IMR-90 (cell line): ENCODE measurements at regions not wholly inside any gene's neighbourhood (a gene's known extent, or its start where the extent isn't known, plus 50 kb on each side); places are given as distances from the start of the nearest gene placed in this dataset.

Experiments
- ATAC-seq: fragments of 200-7000 bp; cut with Tn5 transposase; 2 replicates; pipeline ENCODE4 v1.9.1; 2020; ENCODE audit warnings: low read depth, mild to moderate bottlenecking, moderate library complexity
- BruUV-seq: library from RNA; stranded (reverse); fragments of 400-500 nt; replicated peaks from 2 replicates; lab custom pipeline; 2021; lab: Mats Ljungman, UMichigan
- CTCF ChIA-PET: fragments of 300-600 bp; formaldehyde crosslinking; extraction: SDS; loops from one replicate; lab custom pipeline; 2021; ENCODE audit warnings: antibody characterized with exemption; lab: Yijun Ruan, JAX
- POLR2A ChIA-PET: fragments of 300-600 bp; sonication (Branson Sonifier 250); formaldehyde crosslinking; loops from one replicate; lab custom pipeline; 2022; ENCODE audit warnings: antibody characterized with exemption; ENCODE audit not compliant: unreplicated experiment; lab: Charles Lee
- DNase-seq: peaks from one replicate; pipeline ENCODE4 v3.0.0; 2013
- H2AFZ ChIP-seq: replicated peaks from 2 replicates; pipeline ENCODE3; 2013; ENCODE audit warnings: low read length, mild to moderate bottlenecking; ENCODE audit not compliant: poor library complexity
- H2AK5ac ChIP-seq: 2 replicates; pipeline ENCODE4 v1.6.1; 2013; ENCODE audit warnings: low read depth, low read length, inconsistent platforms
- H2AK9ac ChIP-seq: replicated peaks from 2 replicates; pipeline ENCODE3; 2013; ENCODE audit warnings: mild to moderate bottlenecking, low read depth, low read length, moderate library complexity; ENCODE audit not compliant: poor library complexity
- H2BK120ac ChIP-seq: 2 replicates; pipeline ENCODE4 v1.6.1; 2013; ENCODE audit warnings: low read depth, low read length, inconsistent platforms
- H2BK15ac ChIP-seq: 3 replicates; pipeline ENCODE4 v1.6.1; 2013; ENCODE audit warnings: low read depth, low read length, inconsistent platforms
- H2BK20ac ChIP-seq: 2 replicates; pipeline ENCODE4 v1.6.1; 2013; ENCODE audit warnings: low read depth, mild to moderate bottlenecking, inconsistent platforms, low read length, moderate library complexity
- H2BK5ac ChIP-seq: 2 replicates; pipeline ENCODE4 v1.6.1; 2013; ENCODE audit warnings: mild to moderate bottlenecking, low read depth, low read length, inconsistent platforms; ENCODE audit not compliant: poor library complexity, severe bottlenecking
- H3K14ac ChIP-seq: replicated peaks from 2 replicates; pipeline ENCODE4 v1.6.1; 2013; ENCODE audit warnings: low read depth, low read length, inconsistent platforms
- H3K18ac ChIP-seq: 2 replicates; pipeline ENCODE4 v1.6.1; 2013; ENCODE audit warnings: low read depth, low read length, control low read depth
- H3K23ac ChIP-seq: 2 replicates; pipeline ENCODE4 v1.6.1; 2013; ENCODE audit warnings: low read depth, low read length, inconsistent platforms
- H3K27ac ChIP-seq: 2 replicates; pipeline ENCODE4 v1.5.1; 2013; ENCODE audit warnings: mild to moderate bottlenecking, control low read depth, low read length; ENCODE audit not compliant: insufficient read depth
- H3K27me3 ChIP-seq: 2 replicates; pipeline ENCODE4 v1.6.1; 2013; ENCODE audit warnings: low read length; ENCODE audit not compliant: control insufficient read depth, insufficient read depth
- H3K36me3 ChIP-seq: 2 replicates; pipeline ENCODE4 v1.6.1; 2013; ENCODE audit warnings: low read length, mixed read lengths; ENCODE audit not compliant: control insufficient read depth, insufficient read depth
- H3K4ac ChIP-seq: 2 replicates; pipeline ENCODE4 v1.6.1; 2013; ENCODE audit warnings: low read depth, low read length, inconsistent platforms
- H3K4me1 ChIP-seq: 2 replicates; pipeline ENCODE4 v1.6.1; 2013; ENCODE audit warnings: low read length, mixed read lengths; ENCODE audit not compliant: control insufficient read depth, insufficient read depth
- H3K4me2 ChIP-seq: 2 replicates; pipeline ENCODE4 v1.6.1; 2013; ENCODE audit warnings: low read depth, mild to moderate bottlenecking, control low read depth, low read length, moderate library complexity
- H3K4me3 ChIP-seq: 2 replicates; pipeline ENCODE4 v1.5.1; 2013; ENCODE audit warnings: low read depth, mild to moderate bottlenecking, control low read depth, low read length, moderate library complexity; ENCODE audit not compliant: insufficient read depth
- H3K56ac ChIP-seq: 2 replicates; pipeline ENCODE4 v1.6.1; 2013; ENCODE audit warnings: low read length, inconsistent platforms; ENCODE audit not compliant: insufficient read depth; ENCODE audit errors: extremely low read depth
- H3K79me1 ChIP-seq, 2 experiments: 2 replicates each; pipeline ENCODE4 v1.6.1; 2013; ENCODE audit warnings: low read length in 2 of 2, inconsistent platforms in 1 of 2, low read depth in 1 of 2
- H3K9ac ChIP-seq: 2 replicates; pipeline ENCODE4 v1.6.1; 2013; ENCODE audit warnings: low read depth, low read length, control low read depth
- H3K9me1 ChIP-seq: 2 replicates; pipeline ENCODE4 v1.6.1; 2013; ENCODE audit warnings: low read length, inconsistent platforms; ENCODE audit not compliant: insufficient read depth
- H3K9me3 ChIP-seq: 2 replicates; pipeline ENCODE4 v1.6.1; 2013; ENCODE audit warnings: low read length; ENCODE audit not compliant: control insufficient read depth, insufficient read depth
- H4K20me1 ChIP-seq: 2 replicates; pipeline ENCODE4 v1.6.1; 2013; ENCODE audit warnings: low read length, inconsistent platforms; ENCODE audit not compliant: insufficient read depth
- H4K5ac ChIP-seq: 2 replicates; pipeline ENCODE4 v1.6.1; 2013; ENCODE audit warnings: mild to moderate bottlenecking, low read depth, low read length, control low read depth
- H4K8ac ChIP-seq, 2 experiments: 2 replicates each; pipeline ENCODE4 v1.6.1; 2013; ENCODE audit warnings: low read depth in 2 of 2, low read length in 2 of 2, control low read depth in 1 of 2, inconsistent platforms in 1 of 2
- H4K91ac ChIP-seq: 2 replicates; pipeline ENCODE4 v1.6.1; 2013; ENCODE audit warnings: low read depth, low read length, inconsistent platforms; ENCODE audit not compliant: insufficient read depth
- MAFK ChIP-seq: IDR thresholded peaks from 2 replicates; pipeline ENCODE4 v1.6.1; 2012; ENCODE audit warnings: low read depth, low read length, improper control_type of control experiment
- MAZ ChIP-seq: IDR thresholded peaks from 2 replicates; pipeline ENCODE4 v1.6.1; 2012; ENCODE audit warnings: low read depth, mild to moderate bottlenecking, low read length, improper control_type of control experiment, moderate library complexity, borderline replicate concordance
- RCOR1 ChIP-seq: IDR thresholded peaks from 2 replicates; pipeline ENCODE4 v1.6.1; 2012; ENCODE audit warnings: mild to moderate bottlenecking, low read length, improper control_type of control experiment; ENCODE audit not compliant: insufficient replicate concordance
- RFX5 ChIP-seq: IDR thresholded peaks from 2 replicates; pipeline ENCODE4 v1.8.0; 2012; ENCODE audit warnings: low read depth, mild to moderate bottlenecking, low read length, moderate library complexity
- WGBS, 2 experiments: methylation state at CpG; one replicate each; pipeline versions ENCODE4 v1.1.5 to v1.1.7; 2013; ENCODE audit warnings: missing lambda C conversion rate in 2 of 2; ENCODE audit not compliant: insufficient read length in 1 of 2; ENCODE audit errors: extremely low coverage in 2 of 2; 5-methylcytosine and 5-hydroxymethylcytosine counted together
- dilution Hi-C: fragments of 300-500 bp; cut with HindIII; formaldehyde crosslinking; loops from one replicate; pipeline ENCODE4 v1.14.3; 2018; ENCODE audit warnings: low sequenced_read_pairs; ENCODE audit not compliant: unreplicated experiment
- in situ Hi-C: fragments of 300-500 bp; cut with MboI; formaldehyde crosslinking; loops from 3 replicates; pipeline ENCODE4 v1.14.3; 2019; ENCODE audit warnings: low sequenced_read_pairs, inconsistent platforms, mixed read lengths
- intact Hi-C: fragments of 100-400 bp; cut with micrococcal nuclease; formaldehyde crosslinking; loops from 2 replicates; pipeline ENCODE4 v1.10.0; 2022

DNA sequence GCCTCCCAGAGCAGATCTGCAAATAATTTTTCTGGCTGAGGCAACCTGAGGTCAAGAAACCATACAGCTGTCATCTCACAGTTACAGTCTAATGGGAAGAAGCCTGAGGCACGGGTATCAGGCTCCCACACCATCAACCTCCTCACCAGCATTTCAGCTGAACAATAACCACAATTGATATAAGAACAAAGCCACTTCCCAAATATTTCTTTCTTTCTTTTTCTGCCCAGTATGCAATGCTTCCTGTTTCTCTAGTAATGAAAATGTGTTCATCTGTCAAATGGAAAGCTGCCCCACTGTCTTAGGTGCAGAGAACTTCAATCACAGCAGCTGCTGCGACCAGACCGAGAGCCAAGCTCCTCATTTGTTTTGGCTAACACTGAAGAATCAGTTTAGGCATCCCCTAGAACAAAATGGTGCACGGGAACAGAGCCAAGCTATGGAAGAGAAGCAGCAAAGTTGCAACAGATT lies 108.4 kb downstream of the BLID start:
- no peak overlapping the region for H3K4ac ChIP-seq
- intact Hi-C loops: no loop called here
- CTCF ChIA-PET: no interaction called here

More for the DNA sequence above, 108.4 kb downstream of the BLID start:
- H2AK9ac ChIP-seq: no peak overlapping the region
- H3K27ac ChIP-seq: peak overlapping the region; percentile 23; the same call in 1 of the 2 replicates
- no peak overlapping the region for H3K23ac ChIP-seq
- dilution Hi-C loops: no loop called here
- peak; percentile 16 for DNase-seq
- 0 out of 2 replicates have a peak overlapping the region, but pooled peaks have one; percentile 49 for H3K9ac ChIP-seq
- H2BK15ac ChIP-seq: no peak overlapping the region
- H4K5ac ChIP-seq: no peak overlapping the region; the same call in 1 of the 2 replicates
- no peaks in the 10 kb centered on the region for H3K9me3 ChIP-seq
- POLR2A ChIA-PET: no interaction called here
- no peaks in the 10 kb centered on the region for H3K36me3 ChIP-seq
- H3K18ac ChIP-seq: peak overlapping the region; percentile 46
- H3K56ac ChIP-seq: no peak overlapping the region
- ATAC-seq: peak; percentile 46
- no peaks in the 10 kb centered on the region for H3K27me3 ChIP-seq
- H4K91ac ChIP-seq: no peak overlapping the region
- no peak overlapping the region for H2BK20ac ChIP-seq
- in situ Hi-C loops: no loop called here
- no peaks in the 10 kb centered on the region for H3K9me1 ChIP-seq
- H3K14ac ChIP-seq: 0 out of 2 replicates have a peak overlapping the region, but pooled peaks have one; percentile 1
- H2BK120ac ChIP-seq: peak overlapping the region; percentile 25; the same call in 1 of the 2 replicates
- H2BK5ac ChIP-seq: no peak overlapping the region
- H3K4me2 ChIP-seq: peak overlapping the region; percentile 18; the same call in 1 of the 2 replicates
- H3K4me3 ChIP-seq: no peak overlapping the region
- no peak overlapping the region for H2AK5ac ChIP-seq
- H3K4me1 ChIP-seq: peaks cover 7% of the 10 kb centered on the region
- no TSS peak for BruUV-seq
- peak overlapping the region; percentile 27 for H2AFZ ChIP-seq
- WGBS, 2 experiments: 40% methylated on average over 1 of the region's 4 CpGs; no CpG with 5 or more reads in 1 of the 2 experiments
- H3K79me1 ChIP-seq: no peaks in the 10 kb centered on the region
- no peak for TF ChIP-seq RCOR1
- TF ChIP-seq RFX5: no peak
- TF ChIP-seq MAFK: no peak
- no peak for TF ChIP-seq MAZ
- H4K8ac ChIP-seq: peak overlapping the region in 1 of 2 experiments; percentile 15; a peak in 1 of 4 replicates
- H4K20me1 ChIP-seq: no peaks in the 10 kb centered on the region
